ENCODE measurements at regions not wholly inside any gene's neighbourhood (a gene's known extent, or its start where the extent isn't known, plus 50 kb on each side); places are given as distances from the start of the nearest gene placed in this dataset.
"Not testable (repeated sequence)": the region's sequence is repeated elsewhere in the genome, so short reads cannot be mapped to it uniquely, and the experiment has no call there.

- DNase-seq (ENCODE audit: low read depth, low spot score): no peak
These were observed 266.9 kb downstream of the KTN1 start for GRCh38 chr14:55846826-55847446.

- no peak for DNase-seq (ENCODE audit: low read depth, low spot score)
These were observed 267.8 kb downstream of the KTN1 start for GRCh38 chr14:55847766-55848165.

GRCh38 chr14:55848964-55849363 lies 269.0 kb downstream of the KTN1 start:
- no peak for DNase-seq (ENCODE audit: low read depth, low spot score)

DNA sequence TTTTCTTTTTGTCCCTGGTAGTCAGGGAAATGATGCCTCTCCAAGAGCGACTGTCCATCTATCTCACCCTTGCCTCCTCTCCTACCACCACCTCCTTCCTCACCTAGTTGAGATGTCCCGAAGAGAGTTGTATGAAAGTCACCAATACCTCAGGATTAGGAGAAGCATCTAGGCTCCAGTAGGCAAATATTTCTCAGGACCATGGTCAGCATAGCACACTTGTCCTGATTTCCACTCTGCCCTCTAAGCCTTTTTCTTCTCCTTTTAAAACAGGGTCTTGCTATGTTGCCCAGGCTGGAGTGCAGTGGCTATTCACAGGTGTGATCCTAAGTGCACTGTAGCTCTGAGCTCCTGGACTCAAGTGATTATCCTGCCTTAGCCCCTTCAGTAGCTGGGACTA lies 268.4 kb upstream of the PELI2 start:
- no peak for DNase-seq (ENCODE audit: low read depth, low spot score)

- DNase-seq (ENCODE audit: low read depth, low spot score): no peak
These were observed 267.4 kb upstream of the PELI2 start for GRCh38 chr14:55850825-55851241.

DNA sequence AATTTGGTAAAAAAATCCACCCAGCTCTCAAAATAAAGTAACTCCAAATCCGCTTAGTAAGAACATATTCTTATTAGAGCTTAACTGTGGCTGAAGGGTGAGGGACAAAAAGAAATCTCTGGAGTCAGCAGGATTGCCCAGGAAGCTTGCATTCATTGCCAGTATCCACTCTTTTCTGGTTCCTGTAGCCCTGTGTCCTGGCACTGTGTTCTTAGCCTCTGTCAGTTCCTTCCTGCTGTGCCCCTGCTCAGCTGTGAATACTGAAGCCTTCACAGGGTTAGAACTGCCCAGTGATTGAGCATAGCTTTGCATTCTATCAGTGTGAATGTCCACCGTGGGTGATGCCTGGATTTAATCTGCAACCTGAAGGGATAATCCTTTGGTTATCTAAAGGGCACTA lies 266.9 kb upstream of the PELI2 start:
- DNase-seq (ENCODE audit: low read depth, low spot score): no peak

- no peak for DNase-seq (ENCODE audit: low read depth, low spot score)
These were observed 266.2 kb upstream of the PELI2 start for GRCh38 chr14:55851961-55852360.

DNA sequence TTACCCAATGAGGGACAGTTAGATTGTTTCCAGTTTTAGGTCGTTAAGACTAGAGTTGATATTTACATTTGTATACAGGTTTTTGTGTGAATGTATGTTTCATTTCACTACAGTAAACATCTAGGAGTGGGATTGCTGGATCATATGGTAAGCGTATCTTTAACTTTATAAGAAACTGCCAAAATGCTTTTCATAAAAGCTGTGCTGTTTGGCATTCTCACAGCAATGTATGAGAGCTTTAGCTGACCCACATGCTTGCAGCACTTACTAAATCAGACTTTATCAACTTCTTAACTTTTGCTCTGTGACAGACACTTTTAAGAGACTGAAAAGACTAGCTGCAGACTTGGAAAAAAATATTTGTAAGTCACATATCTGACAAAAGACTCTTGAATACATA lies 262.5 kb upstream of the PELI2 start:
- no peak for DNase-seq (ENCODE audit: low read depth, low spot score)

- no peak for DNase-seq (ENCODE audit: low read depth, low spot score)
These were observed 259.6 kb upstream of the PELI2 start for GRCh38 chr14:55858604-55859003.

GRCh38 chr14:55861561-55861960 lies 256.6 kb upstream of the PELI2 start:
- DNase-seq (ENCODE audit: low read depth, low spot score): not testable (repeated sequence)

- DNase-seq (ENCODE audit: low read depth, low spot score): no peak
These were observed 253.1 kb upstream of the PELI2 start for GRCh38 chr14:55864890-55865655.

DNA sequence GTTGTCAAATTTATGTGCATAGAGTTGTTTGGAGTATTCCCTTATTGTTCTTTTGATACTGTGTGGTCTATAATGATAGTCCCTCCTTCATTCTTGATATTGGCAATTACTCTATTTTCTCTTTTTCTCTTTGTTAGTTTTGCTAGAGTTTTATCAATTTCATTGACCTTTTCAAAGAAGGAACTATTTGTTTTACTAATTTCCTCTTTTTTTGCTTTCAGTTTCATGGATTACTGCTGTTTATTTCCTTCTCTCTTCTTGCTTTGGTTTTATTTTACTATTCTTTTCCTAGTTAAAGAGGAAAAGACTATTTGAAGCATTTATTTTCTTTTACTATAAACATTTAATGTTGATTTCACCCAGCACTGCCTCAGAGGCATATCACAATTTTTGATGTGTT lies 250.9 kb upstream of the PELI2 start:
- DNase-seq (ENCODE audit: low read depth, low spot score): no peak

DNA sequence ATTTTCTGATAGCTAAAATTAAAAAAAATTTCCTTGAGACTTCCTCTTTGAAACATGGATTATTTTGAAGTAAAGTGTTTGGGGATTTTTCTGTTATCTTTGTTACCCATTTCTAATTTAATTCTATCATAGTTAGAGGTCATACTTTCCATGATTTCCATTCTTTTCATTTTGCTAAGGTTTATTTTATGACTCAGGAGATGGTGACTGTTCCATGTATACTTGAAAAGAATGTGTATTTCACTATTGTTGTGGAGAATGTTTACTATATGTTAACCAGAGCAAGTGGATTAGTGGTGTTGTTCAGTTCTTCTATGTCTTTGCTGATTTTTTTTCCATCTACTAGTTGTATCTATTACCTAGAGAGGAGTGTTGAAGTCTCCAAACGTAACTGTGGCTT lies 250.5 kb upstream of the PELI2 start:
- no peak for DNase-seq (ENCODE audit: low read depth, low spot score)

- no peak for DNase-seq (ENCODE audit: low read depth, low spot score)
These were observed 248.7 kb upstream of the PELI2 start for GRCh38 chr14:55869397-55870049.

DNA sequence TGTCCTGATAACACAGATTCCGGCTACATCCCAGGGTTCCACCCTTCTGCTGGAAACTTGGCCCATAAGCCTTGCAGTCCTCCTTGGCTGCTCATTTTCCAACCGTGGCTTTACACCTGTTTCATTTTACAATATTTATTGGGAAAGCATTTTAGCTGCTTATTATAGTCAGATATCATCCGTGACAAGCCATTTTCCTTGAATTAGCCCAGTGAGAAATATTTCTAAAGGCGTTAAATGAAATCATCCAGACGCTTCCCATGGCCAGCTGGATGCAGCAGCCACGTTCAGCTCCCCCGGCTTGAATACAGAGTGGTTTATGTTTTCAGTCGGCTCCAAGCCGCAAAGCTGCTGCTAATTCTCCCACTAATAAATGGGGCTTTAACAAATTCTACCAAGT lies 245.0 kb upstream of the PELI2 start:
- DNase-seq (ENCODE audit: low read depth, low spot score): no peak

GRCh38 chr14:55874785-55875184 lies 243.4 kb upstream of the PELI2 start:
- DNase-seq (ENCODE audit: low read depth, low spot score): no peak

DNA sequence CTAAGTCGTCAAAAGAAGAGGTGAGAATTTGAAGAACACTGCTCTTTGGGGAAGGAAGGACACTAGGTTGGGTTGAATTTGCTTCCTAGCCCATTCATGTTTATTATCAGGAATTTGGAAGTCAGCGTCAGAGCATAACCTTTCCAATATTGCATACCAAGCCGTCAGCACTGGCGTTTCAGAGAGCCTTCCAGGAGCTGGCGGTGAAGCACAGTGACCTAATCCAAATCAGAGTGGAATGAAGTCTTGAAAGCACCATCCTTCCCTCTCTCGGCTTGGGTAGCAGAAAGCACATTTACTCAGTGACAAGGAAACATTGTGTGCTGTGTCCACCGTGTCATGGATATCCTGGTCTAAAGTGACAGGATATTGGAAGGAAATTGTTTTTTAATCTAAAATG lies 240.3 kb upstream of the PELI2 start:
- no peak for DNase-seq (ENCODE audit: low read depth, low spot score)

DNA sequence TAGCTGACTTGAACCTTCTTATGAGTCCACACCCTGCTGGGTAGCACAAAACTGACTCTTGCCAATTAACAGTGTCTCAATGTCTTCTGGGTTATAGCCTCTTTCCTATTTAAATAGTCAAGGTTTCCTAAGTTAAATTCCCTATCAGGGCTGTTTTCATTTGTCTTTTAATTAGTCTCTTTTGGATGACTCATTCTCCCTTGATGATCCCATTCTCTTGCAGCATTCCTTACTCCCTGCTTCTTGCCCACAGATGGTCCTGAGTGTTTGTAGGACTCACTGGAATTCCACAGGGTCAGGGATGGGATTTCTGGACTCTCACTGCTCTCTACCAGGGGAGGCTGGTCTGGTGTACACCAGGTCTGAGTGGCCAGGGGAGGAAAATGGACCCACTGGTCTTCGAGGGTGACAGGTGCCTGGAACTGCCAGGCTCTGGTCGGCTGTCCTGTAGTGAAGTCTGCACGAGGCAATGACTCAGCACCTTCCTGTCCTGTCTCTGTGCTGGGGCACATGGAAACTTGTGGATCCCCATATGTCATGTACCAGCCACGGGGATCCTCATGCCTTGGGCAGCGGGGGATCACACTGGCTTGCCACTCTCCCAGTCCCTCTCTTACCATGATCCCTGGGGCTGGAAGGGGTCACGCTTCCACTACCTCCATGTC lies 236.5 kb upstream of the PELI2 start:
- DNase-seq (ENCODE audit: low read depth, low spot score): no peak

- no peak for DNase-seq (ENCODE audit: low read depth, low spot score)
These were observed 233.4 kb upstream of the PELI2 start for GRCh38 chr14:55884819-55885218.

DNA sequence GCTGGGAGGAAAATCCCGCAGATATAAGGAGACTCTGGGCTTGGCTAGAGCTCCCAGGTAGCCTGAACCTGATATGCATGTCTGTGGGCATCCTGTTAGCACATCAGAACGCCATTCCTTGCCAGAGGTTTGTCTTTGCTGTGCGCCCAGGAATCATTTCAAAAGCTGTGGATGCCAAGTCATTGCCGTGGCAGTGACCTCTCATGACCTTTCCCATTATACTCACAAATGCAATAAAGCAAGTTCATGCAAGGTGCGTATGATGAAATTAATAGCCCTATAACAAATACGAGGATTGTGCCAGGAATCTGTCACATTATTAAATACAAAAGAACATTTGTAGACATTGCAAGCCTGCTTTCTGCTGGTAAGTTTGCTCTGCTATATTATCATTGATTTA lies 229.1 kb upstream of the PELI2 start:
- no peak for DNase-seq (ENCODE audit: low read depth, low spot score)

GRCh38 chr14:55891692-55892091 lies 226.5 kb upstream of the PELI2 start:
- no peak for DNase-seq (ENCODE audit: low read depth, low spot score)

DNA sequence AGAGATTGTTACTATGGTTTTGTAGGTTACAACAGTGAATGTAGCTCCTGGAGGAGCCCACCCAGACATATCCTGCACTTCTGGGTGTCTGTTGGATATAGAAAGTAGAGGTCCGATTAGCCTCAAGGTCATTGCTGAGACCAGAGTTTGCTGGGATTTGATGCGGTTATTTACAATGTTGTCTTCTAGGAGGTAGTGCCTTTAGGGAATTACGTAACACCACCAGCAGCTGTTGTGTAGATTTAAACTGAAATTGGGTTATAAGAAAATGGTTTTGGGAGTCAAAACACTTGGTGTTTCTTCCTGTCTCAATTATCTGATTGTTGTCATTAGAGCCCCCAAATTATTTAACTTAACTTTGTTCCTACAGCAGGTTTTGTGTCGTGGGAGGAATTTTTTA lies 225.3 kb upstream of the PELI2 start:
- no peak for DNase-seq (ENCODE audit: low read depth, low spot score)
